NOMO-1 treated with DMSO at 0.1 percent for 48 hours (cell line): ENCODE measurements at regions not wholly inside any gene's neighbourhood (a gene's known extent, or its start where the extent isn't known, plus 50 kb on each side); places are given as distances from the start of the nearest gene placed in this dataset.

Experiments
- DNase-seq: peaks from one replicate; lab custom pipeline; 2025; ENCODE audit not compliant: unreplicated experiment; lab: John Stamatoyannopoulos, UW

GRCh38 chr5:2125171-2125900 is 242.6 kb upstream of the IRX4 start:
- DNase-seq, result no peak

- DNase-seq, result no peak
Observed at GRCh38 chr5:2124434-2125170, 241.9 kb upstream of the IRX4 start.

- no peak for DNase-seq
Observed at GRCh38 chr5:2123874-2124273, 241.1 kb upstream of the IRX4 start.

- DNase-seq, result no peak
Observed at GRCh38 chr5:2120361-2120760, 237.6 kb upstream of the IRX4 start.

- DNase-seq, result no peak
Observed at GRCh38 chr5:2119573-2119972, 236.8 kb upstream of the IRX4 start.

GRCh38 chr5:2113348-2114131 is 230.8 kb upstream of the IRX4 start:
- DNase-seq, result no peak

GRCh38 chr5:2112173-2113025 is 229.7 kb upstream of the IRX4 start:
- no peak for DNase-seq

GRCh38 chr5:2111569-2112105 is 228.9 kb upstream of the IRX4 start:
- no peak for DNase-seq

GRCh38 chr5:2110934-2111462 is 228.3 kb upstream of the IRX4 start:
- no peak for DNase-seq

GRCh38 chr5:2110137-2110933 is 227.6 kb upstream of the IRX4 start:
- no peak for DNase-seq

- no peak for DNase-seq
Observed at GRCh38 chr5:2109566-2109965, 226.8 kb upstream of the IRX4 start.

GRCh38 chr5:2106721-2107120 is 224.0 kb upstream of the IRX4 start:
- DNase-seq, result no peak

GRCh38 chr5:2105141-2105540 is 222.4 kb upstream of the IRX4 start:
- DNase-seq, result no peak

GRCh38 chr5:2103940-2104339 is 221.2 kb upstream of the IRX4 start:
- no peak for DNase-seq

GRCh38 chr5:2102819-2103776 is 220.4 kb upstream of the IRX4 start:
- no peak for DNase-seq

GRCh38 chr5:2101685-2102084 is 219.0 kb upstream of the IRX4 start:
- DNase-seq, result no peak

GRCh38 chr5:2096887-2097505 is 214.3 kb upstream of the IRX4 start:
- no peak for DNase-seq

- DNase-seq, result no peak
Observed at GRCh38 chr5:2095011-2095410, 212.3 kb upstream of the IRX4 start.
